NCI-H1694 (cell line): ENCODE measurements at regions not wholly inside any gene's neighbourhood (a gene's known extent, or its start where the extent isn't known, plus 50 kb on each side); places are given as distances from the start of the nearest gene placed in this dataset.
"Not testable (repeated sequence)": the region's sequence is repeated elsewhere in the genome, so short reads cannot be mapped to it uniquely, and the experiment has no call there.

ENCODE experiments used
- DNase-seq: peaks from one replicate; lab custom pipeline; 2025; lab: John Stamatoyannopoulos, UW

DNA sequence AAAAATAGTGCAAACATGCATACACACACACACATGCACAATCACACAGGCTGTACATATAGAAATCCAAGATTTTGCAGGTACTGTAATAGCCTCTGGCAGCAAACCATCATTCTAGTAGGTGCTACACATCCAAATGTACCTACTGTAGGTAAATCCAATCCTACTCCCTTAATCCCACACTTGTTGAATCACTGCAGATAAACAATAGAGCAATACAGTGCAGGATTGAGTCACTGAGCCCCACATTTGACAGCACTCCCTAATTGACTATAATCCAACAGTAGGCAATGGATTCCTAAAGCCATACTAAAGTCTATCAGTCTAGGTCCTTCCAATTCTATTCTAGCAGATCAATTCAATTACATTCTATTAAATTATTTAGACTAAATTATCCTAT lies 1640.5 kb upstream of the CDH9 start:
- DNase-seq = no peak

DNA sequence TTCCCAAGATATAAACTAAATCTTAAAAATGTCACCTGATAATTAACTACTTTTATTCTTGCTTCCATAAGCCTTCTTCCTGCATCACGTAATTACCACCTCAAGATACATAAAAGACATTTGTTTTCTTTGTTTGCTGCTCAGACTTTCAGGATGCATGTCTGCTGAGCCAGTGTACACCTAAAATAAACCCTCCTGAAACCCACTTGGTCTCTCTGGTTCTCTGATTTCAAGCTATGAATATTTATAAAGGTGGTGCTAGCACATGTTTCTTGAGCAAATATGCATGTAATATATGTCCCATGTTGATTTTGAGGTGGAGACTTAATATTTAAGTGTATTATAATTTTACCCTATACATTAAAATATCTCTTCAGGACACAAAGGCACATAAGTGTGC lies 1627.7 kb upstream of the CDH9 start:
- DNase-seq = no peak

DNA sequence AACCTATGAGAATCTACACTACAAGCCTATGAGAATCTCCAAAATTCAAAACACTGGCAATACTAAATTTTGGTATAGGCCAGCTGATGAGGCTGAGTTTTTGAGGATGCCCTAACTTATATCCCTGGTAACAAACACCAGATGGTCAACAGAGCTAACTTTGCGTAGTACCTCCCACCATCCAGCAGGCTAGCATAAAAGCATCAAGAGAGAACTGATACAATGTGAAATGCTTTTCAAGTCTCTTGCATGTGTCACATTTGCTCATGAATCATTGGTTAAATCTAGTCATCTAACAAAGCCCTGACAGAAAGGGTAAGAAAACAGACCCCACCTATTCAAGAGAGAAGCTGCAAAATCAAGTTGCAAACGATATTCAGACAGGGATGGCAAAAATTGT lies 1609.7 kb upstream of the CDH9 start:
- no peak for DNase-seq

DNA sequence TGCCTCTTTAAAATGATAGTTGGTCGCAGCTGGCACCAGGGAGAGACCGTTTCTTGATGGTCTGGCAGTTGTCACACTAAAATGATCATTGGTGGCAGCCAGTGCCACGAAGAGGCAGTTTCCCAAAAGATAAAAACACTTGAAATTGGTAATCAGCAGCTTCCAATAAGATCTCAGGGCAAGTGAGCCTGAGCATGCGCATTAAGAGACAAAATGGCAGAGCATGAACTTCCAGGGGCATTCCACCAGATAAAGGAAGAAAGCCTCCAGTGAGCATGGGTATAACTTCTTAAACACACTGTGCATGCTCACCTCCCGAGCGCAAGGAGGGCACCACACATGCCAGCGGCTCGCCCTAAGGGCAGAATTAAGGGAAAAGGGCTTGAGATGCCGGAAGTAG lies 1594.2 kb upstream of the CDH9 start:
- no peak for DNase-seq

DNA sequence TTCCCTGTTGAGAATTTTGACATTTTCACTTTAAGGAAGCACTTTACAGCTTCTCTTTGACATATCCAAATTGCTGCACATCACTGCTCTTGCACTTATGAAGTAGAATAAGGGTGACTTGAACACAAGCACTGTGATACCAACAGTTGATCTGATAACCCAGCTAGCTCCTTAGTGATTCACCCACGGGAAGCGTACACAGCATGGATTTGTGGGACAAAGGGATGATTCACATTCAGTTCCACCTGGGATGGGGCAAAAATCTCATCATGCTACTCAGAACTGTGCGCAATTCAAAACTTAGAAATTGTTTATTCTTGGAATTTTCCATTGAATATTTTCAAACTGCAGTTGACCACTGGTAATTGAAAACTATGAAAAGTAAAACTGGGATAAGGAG lies 1565.5 kb upstream of the CDH9 start:
- no peak for DNase-seq

DNA sequence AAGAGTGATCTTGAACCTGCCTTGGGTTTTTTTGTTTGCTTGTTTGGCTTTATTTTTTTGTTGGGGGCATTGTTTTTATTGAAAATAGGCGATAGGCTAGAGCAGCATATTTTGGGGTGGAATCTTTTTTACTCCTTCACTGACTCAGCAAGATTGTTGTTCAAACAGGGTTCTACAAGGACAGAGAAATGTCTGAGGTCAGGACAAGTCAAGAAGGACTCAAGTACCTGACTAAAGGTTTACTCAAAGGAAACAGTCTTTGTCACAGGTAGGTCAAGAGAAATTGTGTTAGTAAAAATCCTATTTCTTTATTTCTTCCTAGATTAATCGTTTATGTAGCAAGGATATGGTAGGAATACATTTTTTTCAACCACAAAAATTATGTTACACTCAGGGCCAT lies 1564.0 kb upstream of the CDH9 start:
- DNase-seq = no peak

DNA sequence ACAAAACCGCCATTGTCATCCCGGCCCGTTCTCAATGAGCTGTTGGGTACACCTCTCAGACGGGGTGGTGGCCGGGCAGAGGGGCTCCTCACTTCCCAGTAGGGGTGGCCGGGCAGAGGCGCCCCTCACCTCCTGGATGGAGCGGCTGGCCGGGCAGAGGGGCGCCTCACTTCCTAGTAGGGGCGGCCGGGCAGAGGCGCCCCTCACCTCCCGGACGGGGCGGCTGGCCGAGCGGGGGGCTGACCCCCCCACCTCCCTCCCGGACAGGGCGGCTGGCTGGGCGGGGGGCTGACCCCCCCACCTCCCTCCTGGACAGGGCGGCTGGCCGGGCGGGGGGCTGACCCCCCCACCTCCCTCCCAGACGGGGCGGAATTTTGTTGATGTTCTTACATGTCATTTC lies 1558.3 kb upstream of the CDH9 start:
- not testable (repeated sequence) for DNase-seq

DNA sequence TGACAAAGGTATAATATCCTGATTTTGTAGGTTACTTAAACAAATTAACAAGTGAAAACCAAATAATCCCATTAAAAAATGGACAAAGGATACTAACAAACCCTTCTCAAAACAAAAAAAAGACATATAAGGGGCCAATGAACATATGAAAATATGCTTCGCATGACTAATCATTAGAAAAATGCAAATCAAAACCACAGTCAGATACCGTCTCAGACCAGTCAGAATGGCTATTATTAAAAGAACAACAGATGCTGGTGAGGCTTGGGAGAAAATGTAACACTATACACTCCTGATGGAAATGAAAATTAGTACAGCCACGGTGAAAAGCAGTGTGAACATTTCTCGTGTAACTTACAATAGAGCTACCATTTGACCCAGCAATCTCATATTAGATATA lies 1542.2 kb upstream of the CDH9 start:
- no peak for DNase-seq

DNA sequence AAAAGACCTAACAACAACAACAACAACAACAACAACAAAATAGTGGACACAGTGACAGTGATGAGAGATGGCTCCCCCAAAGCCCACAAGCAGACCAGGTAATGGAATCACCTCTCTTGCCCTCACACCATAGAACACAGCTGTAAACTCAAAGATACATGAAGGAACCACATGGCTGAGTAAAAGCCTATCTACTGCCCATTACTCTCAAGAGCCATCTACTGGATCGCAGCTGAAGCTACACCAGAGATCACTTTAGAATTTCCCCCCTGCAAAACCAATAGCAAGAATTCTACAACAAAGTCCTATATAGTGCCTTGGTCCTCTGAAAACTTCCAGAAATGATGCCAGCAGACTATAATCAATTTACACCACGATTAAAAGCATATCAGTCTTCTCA lies 1537.6 kb upstream of the CDH9 start:
- no peak for DNase-seq

DNA sequence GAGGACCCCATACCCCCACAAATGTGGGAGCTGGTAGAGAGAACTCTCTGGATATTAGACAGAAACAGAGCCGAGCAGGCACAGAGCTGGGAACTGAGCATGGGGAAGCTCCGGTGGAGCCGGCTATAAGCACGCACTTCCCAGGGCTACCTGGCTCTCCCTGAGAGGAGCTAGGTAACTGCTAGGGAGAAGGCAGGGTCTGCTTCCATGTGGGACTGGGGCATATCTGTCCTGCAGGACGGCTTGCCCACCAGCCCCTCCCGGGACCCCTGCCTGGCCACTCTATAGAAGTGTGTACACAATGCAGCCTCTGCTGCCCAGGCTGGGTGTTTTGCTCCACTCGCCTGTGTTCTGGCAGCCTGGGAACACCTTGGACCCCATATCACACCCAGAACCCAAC lies 1537.0 kb upstream of the CDH9 start:
- DNase-seq = no peak

DNA sequence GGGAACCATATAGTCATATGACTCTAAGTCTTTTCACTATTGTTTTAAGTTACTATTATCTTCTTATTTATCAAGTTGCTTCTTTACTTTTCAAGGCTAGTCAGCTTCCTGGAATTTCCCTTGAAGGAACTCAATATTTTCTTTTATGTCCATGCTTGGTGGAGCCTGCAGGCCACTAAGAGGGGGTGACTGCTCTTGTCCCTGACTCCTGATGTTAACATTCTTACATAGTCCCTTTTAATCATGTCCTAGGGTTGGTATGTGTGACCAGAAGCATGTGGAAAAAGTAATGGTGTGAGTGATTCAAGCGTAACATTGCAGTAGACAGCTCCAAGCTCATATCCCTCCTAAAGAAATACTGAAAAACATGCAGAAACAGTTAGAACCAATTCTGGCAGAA lies 1536.2 kb upstream of the CDH9 start:
- no peak for DNase-seq

DNA sequence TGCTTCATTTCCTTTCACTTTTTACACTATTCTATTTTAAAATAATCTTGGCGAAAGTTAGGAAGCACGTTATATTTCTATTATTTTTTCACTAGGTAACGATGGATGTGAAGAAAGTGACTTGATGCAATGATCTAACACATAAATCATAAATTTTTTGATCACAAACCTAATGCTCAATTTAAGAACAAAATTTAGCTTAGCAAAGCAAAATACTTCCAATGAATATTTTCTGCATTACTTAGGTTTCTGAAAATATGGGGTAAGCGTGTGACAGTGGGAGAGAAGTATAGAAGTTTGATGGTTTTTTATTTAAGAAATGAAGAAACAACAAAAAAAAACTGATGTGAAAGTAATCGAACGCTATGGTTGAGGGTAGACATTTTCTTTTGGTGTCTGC lies 1528.7 kb upstream of the CDH9 start:
- no peak for DNase-seq

DNA sequence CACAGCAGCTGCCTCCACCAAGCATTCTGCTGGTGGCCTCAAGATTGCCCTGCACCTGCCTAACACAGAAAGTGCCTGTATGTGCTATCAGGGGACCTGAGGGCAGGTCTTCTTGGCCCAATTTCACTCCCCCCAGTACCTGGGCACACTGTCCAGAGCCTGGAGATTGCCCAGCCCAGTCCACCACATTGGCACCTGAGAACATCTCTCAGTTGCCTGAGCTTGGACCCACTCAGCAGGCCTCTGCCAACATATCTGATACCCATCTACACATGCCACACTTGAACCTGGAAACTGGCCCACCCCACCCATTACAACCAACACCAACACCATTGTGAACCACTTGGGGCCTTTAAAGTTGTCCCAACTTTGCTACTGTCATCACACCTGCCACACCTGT lies 1523.1 kb upstream of the CDH9 start:
- no peak for DNase-seq

DNA sequence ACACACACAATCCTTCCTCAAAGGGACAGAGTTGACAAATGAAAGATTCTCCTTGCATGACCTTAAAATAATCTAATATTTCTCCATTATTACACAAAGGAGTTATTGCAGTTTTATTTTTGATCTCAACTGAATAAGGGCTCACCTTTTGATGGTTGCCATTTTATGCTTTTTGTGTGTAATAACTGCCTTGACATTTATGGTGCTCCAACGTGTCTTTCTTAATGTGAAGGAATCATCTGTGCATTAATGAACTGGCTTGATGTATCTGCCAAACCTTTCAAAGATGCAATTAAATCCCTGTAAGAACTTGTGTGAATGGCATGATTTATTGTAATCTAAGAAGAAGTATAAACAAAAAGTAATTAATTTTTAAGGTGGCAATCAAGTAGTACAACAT lies 1519.8 kb upstream of the CDH9 start:
- DNase-seq = no peak

DNA sequence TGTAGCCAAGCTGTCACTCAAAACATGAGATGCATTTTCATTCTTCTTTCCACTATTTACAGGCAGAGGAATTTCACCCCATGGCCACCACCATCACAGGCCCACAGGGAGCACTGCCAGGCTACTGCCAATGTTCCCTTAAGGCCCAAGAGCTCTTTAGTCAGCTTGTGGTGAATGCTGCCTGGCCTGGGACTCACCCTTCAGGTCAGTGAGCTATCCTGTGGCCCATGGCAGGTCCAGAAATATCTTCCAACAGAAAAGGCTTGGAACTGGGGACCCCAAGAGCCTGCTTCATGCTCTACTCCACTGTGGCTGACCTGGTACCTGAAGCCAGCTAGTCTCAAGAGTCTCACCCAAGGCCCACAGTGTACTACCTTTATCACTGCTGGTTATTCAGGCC lies 1518.7 kb upstream of the CDH9 start:
- DNase-seq = no peak

DNA sequence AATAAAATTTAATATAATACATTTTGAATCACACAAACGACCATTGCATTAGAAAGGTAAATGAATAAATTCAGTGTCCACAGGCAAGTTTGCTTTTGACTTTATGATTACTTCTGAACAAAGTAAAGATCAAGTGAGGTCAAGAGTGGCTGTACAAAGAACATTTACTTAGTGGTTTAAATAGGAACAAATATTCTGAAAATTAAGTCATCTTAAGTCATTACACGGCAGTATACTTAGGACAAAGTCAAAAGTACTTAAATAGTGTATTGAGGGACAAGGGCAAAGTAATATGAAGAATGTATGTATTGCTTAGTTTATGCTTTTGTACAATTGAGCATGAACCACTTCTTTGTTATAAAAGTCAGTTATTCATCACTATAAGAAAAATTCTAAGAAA lies 1511.2 kb upstream of the CDH9 start:
- DNase-seq = no peak

DNA sequence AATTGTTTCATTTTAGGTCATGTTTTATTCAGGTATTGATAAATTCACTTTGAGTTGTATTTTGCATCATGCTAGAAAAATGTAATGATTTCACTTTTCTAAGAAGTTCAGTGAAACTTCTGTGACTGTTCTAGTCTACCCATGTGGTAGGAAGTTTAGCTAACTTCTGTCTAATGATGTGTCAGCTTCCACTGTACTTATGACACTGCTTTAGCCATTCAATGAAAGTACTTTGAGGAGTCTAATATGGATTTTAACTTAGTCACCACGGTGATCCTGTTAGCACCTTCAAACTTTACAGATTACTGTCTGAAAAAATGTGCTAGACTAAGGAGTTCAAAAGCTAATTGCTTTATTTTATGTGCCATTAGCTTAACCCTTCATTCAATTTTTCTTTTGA lies 1510.5 kb upstream of the CDH9 start:
- no peak for DNase-seq

DNA sequence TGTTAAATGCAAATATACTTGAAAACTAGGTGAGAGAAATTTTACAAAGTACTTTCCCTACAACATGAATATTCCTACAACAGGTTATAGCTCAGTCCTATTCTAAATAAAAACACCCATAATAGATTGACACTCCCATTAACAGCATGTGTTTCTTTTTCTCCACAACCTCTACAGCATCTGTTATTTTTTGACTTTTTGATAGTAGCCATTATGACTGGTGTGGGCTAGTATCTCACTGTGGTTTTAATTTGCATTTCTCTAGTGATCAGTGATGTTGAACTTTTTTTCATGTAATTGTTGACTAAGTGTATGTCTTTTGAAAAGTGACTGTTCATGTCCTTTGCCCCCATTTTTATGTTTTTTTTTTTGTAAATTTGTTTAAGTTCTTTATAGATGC lies 1506.1 kb upstream of the CDH9 start:
- DNase-seq = no peak

DNA sequence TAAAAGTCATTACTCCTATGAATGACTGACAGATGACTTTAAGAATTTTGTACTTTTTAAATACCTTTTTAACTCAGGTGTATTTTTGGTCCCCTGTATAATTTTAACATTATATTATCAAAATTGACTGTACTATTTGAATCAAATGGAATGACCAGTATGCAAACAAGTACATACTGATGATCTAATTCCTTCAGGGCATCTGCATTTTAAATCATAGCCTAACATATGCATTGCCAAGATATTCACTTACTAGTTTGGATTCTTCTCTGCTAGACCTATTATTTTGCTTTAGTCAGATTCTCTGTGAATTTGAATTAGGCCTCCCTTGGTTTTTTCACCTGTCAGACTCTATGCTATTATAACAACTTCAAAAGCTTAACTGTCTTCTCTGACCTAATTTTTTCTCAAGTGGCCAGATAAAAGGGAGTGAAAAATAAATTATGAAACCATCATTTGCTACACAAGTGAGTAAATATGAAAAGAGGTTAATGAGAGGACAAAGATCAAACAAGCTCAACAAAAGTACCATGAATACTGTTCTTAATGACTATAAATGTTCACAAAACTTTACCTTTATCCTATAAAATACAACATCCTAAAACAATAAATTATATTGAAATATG lies 1505.2 kb upstream of the CDH9 start:
- DNase-seq = no peak

DNA sequence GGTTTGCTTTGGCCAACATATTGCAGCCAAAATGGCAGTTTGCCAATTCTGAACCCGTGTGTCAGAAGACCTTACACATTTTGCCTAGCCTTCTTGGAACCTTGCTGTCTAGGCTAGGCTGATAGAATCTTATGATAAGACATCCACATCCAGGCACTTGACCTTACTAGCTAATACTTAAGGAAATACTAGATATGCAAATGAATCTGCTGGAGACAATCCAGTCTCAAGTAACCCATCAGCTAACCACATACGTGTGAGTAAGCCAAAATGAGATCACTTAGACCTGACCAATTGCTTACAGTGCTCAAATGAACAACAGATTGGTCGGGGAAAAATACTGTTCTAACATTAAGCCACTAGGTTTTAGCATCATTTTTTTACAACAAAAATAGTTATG lies 1504.6 kb upstream of the CDH9 start:
- no peak for DNase-seq

DNA sequence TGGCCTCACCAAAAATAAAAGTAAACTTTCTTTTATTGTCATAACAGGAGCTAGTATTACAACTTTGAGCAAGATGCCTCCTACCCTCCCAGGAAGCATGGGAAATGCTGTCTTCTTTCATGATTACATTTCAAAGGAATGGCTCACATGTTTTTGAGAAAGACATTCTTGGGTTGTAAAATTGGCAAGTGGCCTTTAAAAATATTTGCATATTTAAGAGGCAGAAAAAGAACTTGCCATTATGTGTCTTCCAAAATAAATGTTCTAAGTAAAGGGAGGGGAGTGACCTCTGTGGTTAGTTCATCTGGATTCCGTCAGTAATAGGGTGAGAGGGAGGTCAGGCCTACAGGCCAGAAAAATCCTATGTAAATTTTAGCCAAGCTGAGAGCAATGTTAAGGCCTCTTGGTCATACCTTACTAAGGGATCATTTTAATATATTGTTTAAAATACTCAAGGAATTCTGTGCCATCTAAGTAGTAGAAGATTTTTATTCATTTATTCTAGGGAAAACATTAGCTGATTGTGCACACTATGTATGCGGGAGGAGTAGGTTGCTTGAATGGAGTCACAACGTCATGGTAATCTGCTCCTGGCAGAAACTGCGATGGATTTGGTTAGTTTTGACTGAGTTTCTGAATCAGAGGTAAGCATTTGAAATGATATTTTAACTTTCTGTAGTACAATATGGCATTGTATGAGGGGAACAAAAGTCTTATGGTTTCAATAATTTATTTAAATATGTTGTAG lies 1485.7 kb upstream of the CDH9 start:
- no peak for DNase-seq

DNA sequence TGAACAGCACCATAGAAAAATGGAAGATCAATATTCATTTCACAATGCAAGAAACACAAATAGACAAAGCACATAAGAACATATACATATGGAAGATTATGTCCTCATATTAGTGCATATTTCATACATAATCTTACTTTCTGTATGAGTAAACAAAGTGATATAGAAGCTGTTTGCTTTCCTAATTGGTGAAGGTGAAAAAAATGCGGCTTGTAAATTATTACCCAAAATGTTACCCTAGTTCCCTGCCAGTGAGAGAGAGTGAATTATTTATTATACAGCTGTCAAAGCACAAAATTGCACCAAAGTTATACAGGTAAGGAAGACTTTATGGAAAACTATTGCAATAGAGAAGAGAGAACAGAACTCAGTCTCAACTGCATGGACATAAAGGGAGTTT lies 1485.0 kb upstream of the CDH9 start:
- DNase-seq = no peak

DNA sequence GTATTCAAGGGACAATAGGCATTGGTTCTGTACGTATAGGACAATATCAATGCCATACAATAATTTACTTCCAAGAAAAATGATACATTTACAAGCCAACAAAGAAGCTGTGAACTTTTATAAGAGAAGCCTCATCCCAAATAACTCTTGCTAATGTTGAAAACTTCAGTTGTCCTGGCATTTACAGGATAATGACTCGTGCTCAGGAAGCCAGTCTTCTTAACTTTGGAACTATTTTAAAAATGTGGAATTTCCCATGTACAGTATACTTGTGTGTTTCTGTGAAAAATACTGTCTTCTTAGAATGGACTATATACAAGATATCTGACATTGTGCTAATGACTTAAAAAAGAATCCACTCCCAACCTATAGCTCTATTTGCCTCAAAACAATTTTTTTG lies 1479.3 kb upstream of the CDH9 start:
- DNase-seq = no peak

DNA sequence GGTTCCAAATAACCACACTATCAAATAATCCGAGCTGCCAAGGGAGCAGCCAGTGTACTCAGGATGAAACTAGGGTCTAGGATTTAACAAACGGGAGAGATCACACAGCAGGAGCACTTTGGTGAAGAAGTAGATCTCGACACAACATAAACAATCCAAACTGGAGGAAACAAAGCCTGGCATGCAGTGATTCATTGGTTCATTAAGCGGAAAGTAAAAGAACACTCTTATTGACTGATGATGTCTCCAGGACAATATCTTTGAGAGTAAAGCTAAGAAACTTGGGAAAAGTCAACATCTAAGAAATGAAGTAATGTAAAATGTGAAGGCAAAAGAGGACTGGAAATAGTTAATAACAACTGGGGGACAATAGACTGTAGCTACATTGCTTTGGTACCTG lies 1478.3 kb upstream of the CDH9 start:
- no peak for DNase-seq
